HEK293 (cell line): ENCODE measurements at regions not wholly inside any gene's neighbourhood (a gene's known extent, or its start where the extent isn't known, plus 50 kb on each side); places are given as distances from the start of the nearest gene placed in this dataset.

Experiments
- CTCF ChIA-PET: fragments of 350-600 bp; formaldehyde crosslinking; extraction: SDS; loops from one replicate; lab custom pipeline; 2021; ENCODE audit warnings: antibody characterized with exemption; lab: Yijun Ruan, JAX
- POLR2A ChIA-PET: fragments of 300-600 bp; formaldehyde crosslinking; extraction: SDS; loops from one replicate; lab custom pipeline; 2020; ENCODE audit warnings: antibody characterized with exemption, inconsistent platforms; lab: Yijun Ruan, JAX
- H3K27ac ChIP-seq: fragments of 200-500 bp; sonication (Bioruptor generic); 2 replicates; pipeline ENCODE4 v1.5.1; 2014; ENCODE audit warnings: low read depth, low read length, control low read depth, inconsistent platforms; ENCODE audit errors: extremely low read depth
- H3K36me3 ChIP-seq, 2 experiments: fragments of 200-500 bp in 1 of 2; sonication (Bioruptor generic) in 1 of 2; 1 replicate in 1 of 2; 2 replicates in 1 of 2; pipeline ENCODE4 v1.5.1; 2014 to 2017; ENCODE audit warnings: inconsistent platforms in 2 of 2, low read length in 2 of 2; ENCODE audit not compliant: control insufficient read depth in 2 of 2, insufficient read depth in 1 of 2
- H3K4me1 ChIP-seq: fragments of 200-500 bp; sonication (Bioruptor generic); 2 replicates; pipeline ENCODE4 v1.5.1; 2014; ENCODE audit warnings: mild to moderate bottlenecking, low read length, inconsistent platforms; ENCODE audit not compliant: control insufficient read depth, insufficient read depth
- H3K4me3 ChIP-seq: 2 replicates; pipeline ENCODE4 v1.5.1; 2011; ENCODE audit warnings: low read depth, mild to moderate bottlenecking, control low read depth, low read length, moderate library complexity
- H3K9me3 ChIP-seq: fragments of 200-500 bp; sonication (Bioruptor generic); 2 replicates; pipeline ENCODE4 v1.5.1; 2014; ENCODE audit warnings: low read depth, low read length, inconsistent platforms; ENCODE audit not compliant: control insufficient read depth, insufficient read depth
- BCL11B ChIP-seq: fragments of 450-650 bp; formaldehyde crosslinking; IDR thresholded peaks from 2 replicates; pipeline ENCODE4 v1.5.1; 2016; ENCODE audit warnings: low read depth, missing biosample characterization, missing genetic modification characterization
- GLI4 ChIP-seq: fragments of 450-650 bp; formaldehyde crosslinking; IDR thresholded peaks from 2 replicates; pipeline ENCODE4 v1.5.1; 2016; ENCODE audit warnings: missing biosample characterization, missing genetic modification characterization
- MYNN ChIP-seq: fragments of 450-650 bp; formaldehyde crosslinking; IDR thresholded peaks from 2 replicates; pipeline ENCODE4 v1.5.1; 2016; ENCODE audit warnings: missing biosample characterization, missing genetic modification characterization, borderline replicate concordance
- MZF1 ChIP-seq: fragments of 450-650 bp; formaldehyde crosslinking; IDR thresholded peaks from 2 replicates; pipeline ENCODE4 v1.5.1; 2017; ENCODE audit warnings: missing biosample characterization, missing genetic modification characterization, borderline replicate concordance
- OVOL3 ChIP-seq: fragments of 450-650 bp; formaldehyde crosslinking; IDR thresholded peaks from 2 replicates; pipeline ENCODE4 v1.5.1; 2016; ENCODE audit warnings: missing biosample characterization, missing genetic modification characterization
- PRDM1 ChIP-seq: fragments of 450-650 bp; formaldehyde crosslinking; IDR thresholded peaks from 2 replicates; pipeline ENCODE4; 2016; ENCODE audit warnings: missing biosample characterization, missing genetic modification characterization
- SP2 ChIP-seq: fragments of 450-650 bp; formaldehyde crosslinking; IDR thresholded peaks from 2 replicates; pipeline ENCODE4 v1.5.1; 2016; ENCODE audit warnings: missing biosample characterization, missing genetic modification characterization
- ZBTB48 ChIP-seq: fragments of 450-650 bp; formaldehyde crosslinking; IDR thresholded peaks from 2 replicates; pipeline ENCODE4 v1.5.1; 2016; ENCODE audit warnings: missing biosample characterization, missing genetic modification characterization
- ZNF112 ChIP-seq: fragments of 450-650 bp; formaldehyde crosslinking; IDR thresholded peaks from 2 replicates; pipeline ENCODE4 v1.5.0; 2017; ENCODE audit warnings: missing biosample characterization, missing genetic modification characterization
- ZNF121 ChIP-seq: fragments of 450-650 bp; formaldehyde crosslinking; IDR thresholded peaks from 2 replicates; pipeline ENCODE4 v1.5.1; 2016; ENCODE audit warnings: missing biosample characterization, missing genetic modification characterization
- ZNF132 ChIP-seq: fragments of 450-650 bp; formaldehyde crosslinking; IDR thresholded peaks from 2 replicates; pipeline ENCODE4 v1.5.1; 2017; ENCODE audit warnings: missing biosample characterization, missing genetic modification characterization, borderline replicate concordance
- ZNF133 ChIP-seq: fragments of 450-650 bp; formaldehyde crosslinking; IDR thresholded peaks from 2 replicates; pipeline ENCODE4 v1.5.1; 2016; ENCODE audit warnings: missing biosample characterization, missing genetic modification characterization
- ZNF155 ChIP-seq: fragments of 450-650 bp; formaldehyde crosslinking; IDR thresholded peaks from 2 replicates; pipeline ENCODE4 v1.5.1; 2016; ENCODE audit warnings: missing biosample characterization, missing genetic modification characterization
- ZNF169 ChIP-seq: fragments of 450-650 bp; formaldehyde crosslinking; IDR thresholded peaks from 2 replicates; pipeline ENCODE4 v1.5.1; 2016; ENCODE audit warnings: missing biosample characterization, missing genetic modification characterization
- ZNF202 ChIP-seq: fragments of 450-650 bp; formaldehyde crosslinking; IDR thresholded peaks from 2 replicates; pipeline ENCODE4 v1.5.1; 2016; ENCODE audit warnings: missing biosample characterization, missing genetic modification characterization, borderline replicate concordance
- ZNF221 ChIP-seq: fragments of 450-650 bp; formaldehyde crosslinking; IDR thresholded peaks from 2 replicates; pipeline ENCODE4 v1.5.1; 2017; ENCODE audit warnings: missing biosample characterization, missing genetic modification characterization, borderline replicate concordance
- ZNF248 ChIP-seq: fragments of 450-650 bp; formaldehyde crosslinking; IDR thresholded peaks from 2 replicates; pipeline ENCODE4 v1.5.1; 2017; ENCODE audit warnings: missing biosample characterization, missing genetic modification characterization
- ZNF266 ChIP-seq: fragments of 450-650 bp; formaldehyde crosslinking; IDR thresholded peaks from 2 replicates; pipeline ENCODE4 v1.5.1; 2016; ENCODE audit warnings: missing biosample characterization, missing genetic modification characterization, low read depth
- ZNF324 ChIP-seq: fragments of 450-650 bp; formaldehyde crosslinking; IDR thresholded peaks from 2 replicates; pipeline ENCODE4 v1.5.1; 2016; ENCODE audit warnings: missing biosample characterization, missing genetic modification characterization
- ZNF501 ChIP-seq: fragments of 450-650 bp; formaldehyde crosslinking; IDR thresholded peaks from 2 replicates; pipeline ENCODE4 v1.5.1; 2016; ENCODE audit warnings: missing biosample characterization, missing genetic modification characterization
- ZNF560 ChIP-seq: fragments of 450-650 bp; formaldehyde crosslinking; IDR thresholded peaks from 2 replicates; pipeline ENCODE4 v1.5.1; 2017; ENCODE audit warnings: missing biosample characterization, missing genetic modification characterization, borderline replicate concordance
- ZNF707 ChIP-seq: fragments of 450-650 bp; formaldehyde crosslinking; IDR thresholded peaks from 2 replicates; pipeline ENCODE4 v1.5.1; 2016; ENCODE audit warnings: missing biosample characterization, missing genetic modification characterization
- ZNF768 ChIP-seq: fragments of 450-650 bp; formaldehyde crosslinking; IDR thresholded peaks from 2 replicates; pipeline ENCODE4 v1.5.1; 2018; ENCODE audit warnings: missing biosample characterization, mild to moderate bottlenecking, missing genetic modification characterization
- TF ChIP-seq, protein P1 (sequence below): sonication (generic); formaldehyde crosslinking; IDR thresholded peaks from 2 replicates; pipeline ENCODE4 v1.8.1; 2022; ENCODE audit warnings: mild to moderate bottlenecking, moderate library complexity, missing genetic modification reagents
- TF ChIP-seq, protein P2 (sequence below): fragments of 450-650 bp; IDR thresholded peaks from 2 replicates; pipeline ENCODE4 v1.5.1; 2018; ENCODE audit warnings: missing biosample characterization, missing genetic modification characterization
- TF ChIP-seq, protein P3 (sequence below): fragments of 450-650 bp; formaldehyde crosslinking; IDR thresholded peaks from 2 replicates; pipeline ENCODE4 v1.5.1; 2017; ENCODE audit warnings: missing biosample characterization, missing genetic modification characterization

DNA sequence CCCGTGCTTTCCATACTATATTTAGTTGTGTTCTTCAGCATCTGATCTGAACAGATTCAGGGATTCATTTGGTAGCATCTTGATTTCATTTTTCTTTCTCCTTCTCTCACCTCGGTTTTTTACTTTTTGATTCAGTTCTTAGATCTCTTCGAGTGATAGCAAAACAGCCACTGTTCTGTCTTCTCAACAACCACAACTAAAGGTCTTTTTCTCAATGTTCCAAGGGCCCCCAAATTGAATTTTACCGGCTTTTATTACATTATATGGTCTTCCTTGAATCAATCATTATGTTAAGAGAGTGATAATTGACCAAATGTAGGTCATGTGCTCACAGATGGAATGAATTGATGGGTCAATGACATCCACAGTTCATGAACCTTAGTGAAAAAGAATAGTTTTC is 164.5 kb upstream of the LMNTD1 start (continued):
- TF ChIP-seq, protein P1, sequence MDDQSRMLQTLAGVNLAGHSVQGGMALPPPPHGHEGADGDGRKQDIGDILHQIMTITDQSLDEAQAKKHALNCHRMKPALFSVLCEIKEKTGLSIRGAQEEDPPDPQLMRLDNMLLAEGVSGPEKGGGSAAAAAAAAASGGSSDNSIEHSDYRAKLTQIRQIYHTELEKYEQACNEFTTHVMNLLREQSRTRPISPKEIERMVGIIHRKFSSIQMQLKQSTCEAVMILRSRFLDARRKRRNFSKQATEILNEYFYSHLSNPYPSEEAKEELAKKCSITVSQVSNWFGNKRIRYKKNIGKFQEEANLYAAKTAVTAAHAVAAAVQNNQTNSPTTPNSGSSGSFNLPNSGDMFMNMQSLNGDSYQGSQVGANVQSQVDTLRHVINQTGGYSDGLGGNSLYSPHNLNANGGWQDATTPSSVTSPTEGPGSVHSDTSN (CRISPR knock-in tag): no peak

DNA sequence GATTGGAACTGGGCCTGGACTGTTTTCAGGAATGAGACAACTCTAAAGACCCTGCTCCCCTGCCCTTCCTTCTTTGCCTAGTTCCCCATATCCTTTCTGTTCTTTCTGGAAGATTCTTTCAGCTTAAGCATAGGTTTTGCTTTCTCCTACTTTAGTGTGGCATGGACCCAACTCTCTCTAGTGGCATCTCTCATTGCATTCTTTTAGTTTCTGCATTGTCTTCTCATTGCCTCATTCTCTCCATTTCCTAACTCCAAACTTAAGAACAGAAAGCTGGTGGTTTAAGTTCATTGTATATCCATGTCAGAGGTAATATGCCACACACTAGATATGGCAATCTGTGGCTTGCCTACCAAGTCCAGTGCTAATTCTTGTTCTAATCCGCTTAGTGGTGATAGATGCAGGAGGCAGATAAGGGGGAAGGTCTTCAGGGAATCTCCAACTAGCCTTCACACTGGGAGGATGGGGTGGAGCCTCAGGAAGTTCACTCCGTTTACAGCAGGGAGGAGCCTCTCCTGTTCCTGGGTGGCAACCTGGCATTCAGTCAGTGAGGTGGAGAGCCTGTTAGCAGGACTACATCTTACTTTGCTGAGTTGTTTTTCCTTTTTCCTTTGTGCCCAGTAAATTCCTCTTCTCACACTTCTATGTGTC is 165.1 kb upstream of the LMNTD1 start:
- H3K4me1 ChIP-seq: no peaks in the 10 kb centered on the region
- no peak for TF ChIP-seq PRDM1 (tag by site-specific recombination)
- no peak for TF ChIP-seq SP2 (tag by site-specific recombination)
- TF ChIP-seq ZNF501 (tag by site-specific recombination): no peak
- no peak for TF ChIP-seq ZNF133 (tag by site-specific recombination)
- no peak for TF ChIP-seq ZNF768 (tag by site-specific recombination)
- TF ChIP-seq ZNF266 (tag by site-specific recombination): no peak
- TF ChIP-seq ZNF169 (tag by site-specific recombination): no peak
- TF ChIP-seq ZNF121: no peak
- TF ChIP-seq, protein P2, sequence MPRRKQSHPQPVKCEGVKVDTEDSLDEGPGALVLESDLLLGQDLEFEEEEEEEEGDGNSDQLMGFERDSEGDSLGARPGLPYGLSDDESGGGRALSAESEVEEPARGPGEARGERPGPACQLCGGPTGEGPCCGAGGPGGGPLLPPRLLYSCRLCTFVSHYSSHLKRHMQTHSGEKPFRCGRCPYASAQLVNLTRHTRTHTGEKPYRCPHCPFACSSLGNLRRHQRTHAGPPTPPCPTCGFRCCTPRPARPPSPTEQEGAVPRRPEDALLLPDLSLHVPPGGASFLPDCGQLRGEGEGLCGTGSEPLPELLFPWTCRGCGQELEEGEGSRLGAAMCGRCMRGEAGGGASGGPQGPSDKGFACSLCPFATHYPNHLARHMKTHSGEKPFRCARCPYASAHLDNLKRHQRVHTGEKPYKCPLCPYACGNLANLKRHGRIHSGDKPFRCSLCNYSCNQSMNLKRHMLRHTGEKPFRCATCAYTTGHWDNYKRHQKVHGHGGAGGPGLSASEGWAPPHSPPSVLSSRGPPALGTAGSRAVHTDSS (tag by site-specific recombination): no peak
- no peak for TF ChIP-seq ZNF202 (tag by site-specific recombination)
- TF ChIP-seq ZNF221 (tag by site-specific recombination): no peak
- CTCF ChIA-PET: no interaction called here
- no peaks in the 10 kb centered on the region for H3K36me3 ChIP-seq
- POLR2A ChIA-PET: no interaction called here
- H3K9me3 ChIP-seq: no peaks in the 10 kb centered on the region
- no peak overlapping the region for H3K27ac ChIP-seq
- H3K4me3 ChIP-seq: no peak overlapping the region

DNA sequence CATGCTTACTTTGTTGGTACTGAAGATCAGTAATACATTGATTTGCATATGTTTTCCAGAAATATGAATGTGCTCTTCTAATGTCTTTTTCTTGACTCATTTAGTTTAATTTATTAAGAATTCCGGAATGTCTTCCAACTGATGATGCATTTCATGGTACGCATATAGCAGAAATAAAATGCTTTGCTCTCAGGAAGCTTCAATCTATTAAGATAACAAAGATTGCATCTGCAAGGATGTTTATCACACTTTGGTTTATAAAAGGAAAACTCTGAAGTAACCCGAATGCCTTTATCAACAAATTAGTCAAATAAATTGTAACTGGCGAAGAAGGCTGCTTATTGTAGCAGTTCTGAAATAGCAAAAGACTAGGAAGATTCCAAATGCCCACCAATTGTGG is 166.4 kb upstream of the LMNTD1 start:
- no peaks in the 10 kb centered on the region for H3K9me3 ChIP-seq
- CTCF ChIA-PET: interaction anchor here (0.6 kb wide), 1 partner anchor 38 kb away, joined by 3 read pairs; no protein-coding TSS in a partner anchor
- no peaks in the 10 kb centered on the region for H3K36me3 ChIP-seq
- TF ChIP-seq GLI4 (tag by site-specific recombination) (no peak), ZNF560 (tag by site-specific recombination) (no peak), ZNF248 (tag by site-specific recombination) (no peak), ZNF112 (no peak), ZNF707 (tag by site-specific recombination) (no peak), MZF1 (tag by site-specific recombination) (no peak), ZBTB48 (no peak), BCL11B (tag by site-specific recombination) (no peak), OVOL3 (no peak), ZNF155 (tag by site-specific recombination) (no peak), ZNF324 (no peak), ZNF132 (tag by site-specific recombination) (no peak), MYNN (no peak)
- TF ChIP-seq, protein P3, sequence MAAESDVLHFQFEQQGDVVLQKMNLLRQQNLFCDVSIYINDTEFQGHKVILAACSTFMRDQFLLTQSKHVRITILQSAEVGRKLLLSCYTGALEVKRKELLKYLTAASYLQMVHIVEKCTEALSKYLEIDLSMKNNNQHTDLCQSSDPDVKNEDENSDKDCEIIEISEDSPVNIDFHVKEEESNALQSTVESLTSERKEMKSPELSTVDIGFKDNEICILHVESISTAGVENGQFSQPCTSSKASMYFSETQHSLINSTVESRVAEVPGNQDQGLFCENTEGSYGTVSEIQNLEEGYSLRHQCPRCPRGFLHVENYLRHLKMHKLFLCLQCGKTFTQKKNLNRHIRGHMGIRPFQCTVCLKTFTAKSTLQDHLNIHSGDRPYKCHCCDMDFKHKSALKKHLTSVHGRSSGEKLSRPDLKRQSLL: no peak
- H3K27ac ChIP-seq: no peak overlapping the region
- POLR2A ChIA-PET: no interaction called here
- no peaks in the 10 kb centered on the region for H3K4me1 ChIP-seq
- no peak overlapping the region for H3K4me3 ChIP-seq
